Smooth muscle cell (in vitro differentiated cells): ENCODE measurements at regions not wholly inside any gene's neighbourhood (a gene's known extent, or its start where the extent isn't known, plus 50 kb on each side); places are given as distances from the start of the nearest gene placed in this dataset.

Experiments used
- DNase-seq: peaks from one replicate; lab custom pipeline; 2025; ENCODE audit not compliant: unreplicated experiment; lab: John Stamatoyannopoulos, UW
- H2AFZ ChIP-seq: fragments of 200-600 bp; sonication (generic); 2 replicates; pipeline ENCODE4 v1.6.0; 2016; ENCODE audit warnings: antibody characterized with exemption, low read depth, mild to moderate bottlenecking
- H3F3A ChIP-seq: fragments of 200-600 bp; sonication (generic); 2 replicates; pipeline ENCODE4 v1.6.0; 2017; ENCODE audit warnings: antibody characterized with exemption, low read depth
- H3K27ac ChIP-seq: fragments of 200-600 bp; sonication (generic); 2 replicates; pipeline ENCODE4 v1.5.1; 2016; ENCODE audit warnings: low read depth, mild to moderate bottlenecking
- H3K27me3 ChIP-seq: fragments of 200-600 bp; sonication (generic); 2 replicates; pipeline ENCODE4 v1.6.1; 2016; ENCODE audit warnings: low read depth, mild to moderate bottlenecking
- H3K36me3 ChIP-seq: fragments of 200-600 bp; sonication (generic); 2 replicates; pipeline ENCODE4 v1.5.1; 2016; ENCODE audit warnings: low read depth
- H3K4me1 ChIP-seq: fragments of 200-600 bp; sonication (generic); 2 replicates; pipeline ENCODE4 v1.5.1; 2016; ENCODE audit warnings: low read depth
- H3K4me2 ChIP-seq: fragments of 200-600 bp; sonication (generic); 2 replicates; pipeline ENCODE4 v1.6.0; 2016; ENCODE audit warnings: mild to moderate bottlenecking
- H3K4me3 ChIP-seq: fragments of 200-600 bp; sonication (generic); 2 replicates; pipeline ENCODE4 v1.5.1; 2016; ENCODE audit warnings: mild to moderate bottlenecking
- H3K79me2 ChIP-seq: fragments of 200-600 bp; sonication (generic); 2 replicates; pipeline ENCODE4 v1.6.0; 2016; ENCODE audit warnings: low read depth, mild to moderate bottlenecking
- H3K9ac ChIP-seq: fragments of 200-600 bp; sonication (generic); 2 replicates; pipeline ENCODE4 v1.6.0; 2016; ENCODE audit warnings: low read depth
- H3K9me3 ChIP-seq: fragments of 200-600 bp; sonication (generic); replicated peaks from 2 replicates; pipeline ENCODE4 v1.5.1; 2016; ENCODE audit warnings: low read depth
- H4K20me1 ChIP-seq: fragments of 200-600 bp; sonication (generic); 2 replicates; pipeline ENCODE4 v1.6.0; 2016; ENCODE audit warnings: low read depth
- CTCF ChIP-seq: fragments of 200-600 bp; sonication (generic); IDR thresholded peaks from 2 replicates; pipeline ENCODE4 v1.5.1; 2017; ENCODE audit warnings: borderline replicate concordance, mild to moderate bottlenecking, antibody characterized with exemption; ENCODE audit not compliant: insufficient read depth, poor library complexity, severe bottlenecking
- WGBS: methylation state at CpG from one replicate; pipeline ENCODE4 v1.1.7; 2016; ENCODE audit warnings: low lambda C conversion rate; 5-methylcytosine and 5-hydroxymethylcytosine counted together

- H3K4me3 ChIP-seq = no peak overlapping the region
- no peaks in the 10 kb centered on the region for H4K20me1 ChIP-seq
- H2AFZ ChIP-seq = no peak overlapping the region
- H3K27me3 ChIP-seq = no peaks in the 10 kb centered on the region
- H3F3A ChIP-seq = no peaks in the 10 kb centered on the region
- H3K36me3 ChIP-seq = no peaks in the 10 kb centered on the region
- H3K9me3 ChIP-seq = no peaks in the 10 kb centered on the region
- no peak overlapping the region for H3K9ac ChIP-seq
- H3K79me2 ChIP-seq = no peaks in the 10 kb centered on the region
- TF ChIP-seq CTCF = no peak
- H3K4me2 ChIP-seq = no peak overlapping the region
- H3K27ac ChIP-seq = no peak overlapping the region
- DNase-seq = no peak
- WGBS = 94% methylated on average over 3 of the region's 3 CpGs
- no peaks in the 10 kb centered on the region for H3K4me1 ChIP-seq
These were observed 53.4 kb upstream of the STK17B start for GRCh38 chr2:196224756-196225155.

- no peaks in the 10 kb centered on the region for H3K36me3 ChIP-seq
- H3F3A ChIP-seq = no peaks in the 10 kb centered on the region
- no peaks in the 10 kb centered on the region for H3K27me3 ChIP-seq
- no peaks in the 10 kb centered on the region for H4K20me1 ChIP-seq
- no peak overlapping the region for H3K4me2 ChIP-seq
- WGBS = 47% methylated on average over 1 of the region's 1 CpG
- no peaks in the 10 kb centered on the region for H3K79me2 ChIP-seq
- H3K4me1 ChIP-seq = no peaks in the 10 kb centered on the region
- no peak overlapping the region for H2AFZ ChIP-seq
- TF ChIP-seq CTCF = no peak
- no peaks in the 10 kb centered on the region for H3K9me3 ChIP-seq
- no peak overlapping the region for H3K9ac ChIP-seq
- no peak for DNase-seq
- H3K4me3 ChIP-seq = no peak overlapping the region
- H3K27ac ChIP-seq = no peak overlapping the region
These were observed 53.8 kb upstream of the STK17B start for GRCh38 chr2:196225213-196225612.

GRCh38 chr2:196226058-196226706 lies 54.8 kb upstream of the STK17B start:
- Histone ChIP-seq H3K79me2 (no peaks in the 10 kb centered on the region), H3K36me3 (no peaks in the 10 kb centered on the region), H4K20me1 (no peaks in the 10 kb centered on the region), H3K27me3 (no peaks in the 10 kb centered on the region), H3K9me3 (no peaks in the 10 kb centered on the region), H3F3A (no peaks in the 10 kb centered on the region), H3K4me2 (no peak overlapping the region), H3K27ac (no peak overlapping the region), H2AFZ (no peak overlapping the region), H3K4me1 (no peaks in the 10 kb centered on the region), H3K9ac (no peak overlapping the region), H3K4me3 (no peak overlapping the region)
- TF ChIP-seq CTCF = no peak
- DNase-seq = no peak

GRCh38 chr2:196226707-196227065 lies 55.3 kb upstream of the STK17B start:
- no peak overlapping the region for H3K27ac ChIP-seq
- H3K79me2 ChIP-seq = no peaks in the 10 kb centered on the region
- no peaks in the 10 kb centered on the region for H3K4me1 ChIP-seq
- H3K9me3 ChIP-seq = no peaks in the 10 kb centered on the region
- no peaks in the 10 kb centered on the region for H3K36me3 ChIP-seq
- H4K20me1 ChIP-seq = no peaks in the 10 kb centered on the region
- TF ChIP-seq CTCF = no peak
- no peak for DNase-seq
- H2AFZ ChIP-seq = no peak overlapping the region
- H3K4me3 ChIP-seq = no peak overlapping the region
- H3K4me2 ChIP-seq = no peak overlapping the region
- no peaks in the 10 kb centered on the region for H3K27me3 ChIP-seq
- no peaks in the 10 kb centered on the region for H3F3A ChIP-seq
- WGBS = 93% methylated on average over 1 of the region's 1 CpG
- no peak overlapping the region for H3K9ac ChIP-seq
